Psoas muscle (tissue), 7 donors: ENCODE measurements at regions not wholly inside any gene's neighbourhood (a gene's known extent, or its start where the extent isn't known, plus 50 kb on each side); places are given as distances from the start of the nearest gene placed in this dataset.

Source experiments
- ATAC-seq, 4 donors: fragments of 200-7000 bp; cut with Tn5 transposase; one replicate each; pipeline ENCODE4 v1.9.1; 2020; ENCODE audit warnings: moderate library complexity in 3 of 4, mild to moderate bottlenecking in 2 of 4
- DNase-seq, 2 donors: peaks; one replicate each; pipeline ENCODE4 v3.0.0-alpha.2; 2020
- H3K27ac ChIP-seq: fragments of 200-600 bp; one replicate; pipeline ENCODE4 v1.8.0; 2022
- H3K27me3 ChIP-seq, 3 donors: fragments of 200-600 bp in 1 of 3; one replicate each; pipeline versions ENCODE4 v1.6.1 to v1.8.0; 2013 to 2022; ENCODE audit warnings: low read length in 2 of 3, mild to moderate bottlenecking in 2 of 3, moderate library complexity in 1 of 3; ENCODE audit not compliant: insufficient read depth in 3 of 3
- H3K36me3 ChIP-seq, 2 donors: fragments of 200-600 bp in 1 of 2; one replicate each; pipeline versions ENCODE4 v1.6.1 to v1.8.0; 2013 to 2022; ENCODE audit warnings: low read depth in 1 of 2, mild to moderate bottlenecking in 1 of 2, moderate library complexity in 1 of 2; ENCODE audit not compliant: insufficient read depth in 1 of 2
- H3K4me1 ChIP-seq: fragments of 200-600 bp; one replicate; pipeline ENCODE4 v1.8.0; 2022
- H3K4me3 ChIP-seq: fragments of 200-600 bp; one replicate; pipeline ENCODE4 v1.8.0; 2022; ENCODE audit warnings: mild to moderate bottlenecking
- H3K9me3 ChIP-seq: fragments of 200-600 bp; one replicate; pipeline ENCODE4 v1.8.0; 2022
- WGBS, 3 donors: extraction: QIAGEN DNeasy Blood & Tissue Kit; methylation state at CpG; one replicate each; pipeline versions ENCODE4 v1.1.6 to v1.1.7; 2013; 5-methylcytosine and 5-hydroxymethylcytosine counted together
- intact Hi-C, 2 donors: fragments of 100-400 bp; cut with DNase I; formaldehyde crosslinking; loops; one replicate each; pipeline versions ENCODE4 v1.11.0 to v1.14.2; 2022
- TF ChIP-seq, protein P1 (sequence below): fragments of 200-600 bp; IDR thresholded peaks from one replicate; pipeline ENCODE4 v1.8.0; 2022; ENCODE audit warnings: antibody characterized with exemption
- donor health status: healthy with polysubstance abuse.
- donor health status: DM: no; HTN: no; CAD: no; lungs with moderate emphysema.
- donor health status: Bipolar disorder and iron deficiency.
- donor health status: healthy.
- donor health status: DM: yes; HTN: yes; CAD: no.
- donor health status: DM: no; HTN: no; CAD: no.
- donor health status: DM: yes; HTN: yes; CAD: no.

DNA sequence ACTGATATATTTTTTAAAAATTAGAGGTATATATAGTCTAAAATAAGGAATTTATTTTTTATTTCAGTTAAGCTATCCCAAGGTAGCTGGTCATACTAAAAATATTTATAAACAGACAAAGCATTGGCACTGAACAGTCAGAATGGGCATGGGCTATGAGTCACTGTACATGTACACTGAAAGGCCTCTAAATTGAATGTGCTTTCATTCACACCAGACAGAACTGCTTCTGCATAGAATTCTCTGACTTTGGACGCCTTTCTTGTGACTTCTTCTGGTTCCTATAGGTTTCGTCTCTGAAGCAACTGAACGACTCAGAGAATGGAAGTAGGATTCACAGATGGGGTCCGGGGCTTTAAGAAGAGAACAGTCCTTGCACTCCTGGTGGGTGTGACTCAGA is 394.8 kb upstream of the MEF2C start:
- H3K9me3 ChIP-seq = no peaks in the 10 kb centered on the region
- TF ChIP-seq, protein P1, sequence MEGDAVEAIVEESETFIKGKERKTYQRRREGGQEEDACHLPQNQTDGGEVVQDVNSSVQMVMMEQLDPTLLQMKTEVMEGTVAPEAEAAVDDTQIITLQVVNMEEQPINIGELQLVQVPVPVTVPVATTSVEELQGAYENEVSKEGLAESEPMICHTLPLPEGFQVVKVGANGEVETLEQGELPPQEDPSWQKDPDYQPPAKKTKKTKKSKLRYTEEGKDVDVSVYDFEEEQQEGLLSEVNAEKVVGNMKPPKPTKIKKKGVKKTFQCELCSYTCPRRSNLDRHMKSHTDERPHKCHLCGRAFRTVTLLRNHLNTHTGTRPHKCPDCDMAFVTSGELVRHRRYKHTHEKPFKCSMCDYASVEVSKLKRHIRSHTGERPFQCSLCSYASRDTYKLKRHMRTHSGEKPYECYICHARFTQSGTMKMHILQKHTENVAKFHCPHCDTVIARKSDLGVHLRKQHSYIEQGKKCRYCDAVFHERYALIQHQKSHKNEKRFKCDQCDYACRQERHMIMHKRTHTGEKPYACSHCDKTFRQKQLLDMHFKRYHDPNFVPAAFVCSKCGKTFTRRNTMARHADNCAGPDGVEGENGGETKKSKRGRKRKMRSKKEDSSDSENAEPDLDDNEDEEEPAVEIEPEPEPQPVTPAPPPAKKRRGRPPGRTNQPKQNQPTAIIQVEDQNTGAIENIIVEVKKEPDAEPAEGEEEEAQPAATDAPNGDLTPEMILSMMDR = no peak
- intact Hi-C loops = no loop called here
- WGBS, 3 donors = 92 to 96% (median 94%) methylated on average over 4 of the region's 4 CpGs
- H3K4me1 ChIP-seq = peaks cover 32% of the 10 kb centered on the region
- no peaks in the 10 kb centered on the region for H3K36me3 ChIP-seq
- no peak overlapping the region for H3K27ac ChIP-seq
- no peak overlapping the region for H3K4me3 ChIP-seq
- H3K27me3 ChIP-seq = no peaks in the 10 kb centered on the region
- DNase-seq (no peak), ATAC-seq (peak in 3 of 4 donors; percentile 33 to 55 (median 43))

DNA sequence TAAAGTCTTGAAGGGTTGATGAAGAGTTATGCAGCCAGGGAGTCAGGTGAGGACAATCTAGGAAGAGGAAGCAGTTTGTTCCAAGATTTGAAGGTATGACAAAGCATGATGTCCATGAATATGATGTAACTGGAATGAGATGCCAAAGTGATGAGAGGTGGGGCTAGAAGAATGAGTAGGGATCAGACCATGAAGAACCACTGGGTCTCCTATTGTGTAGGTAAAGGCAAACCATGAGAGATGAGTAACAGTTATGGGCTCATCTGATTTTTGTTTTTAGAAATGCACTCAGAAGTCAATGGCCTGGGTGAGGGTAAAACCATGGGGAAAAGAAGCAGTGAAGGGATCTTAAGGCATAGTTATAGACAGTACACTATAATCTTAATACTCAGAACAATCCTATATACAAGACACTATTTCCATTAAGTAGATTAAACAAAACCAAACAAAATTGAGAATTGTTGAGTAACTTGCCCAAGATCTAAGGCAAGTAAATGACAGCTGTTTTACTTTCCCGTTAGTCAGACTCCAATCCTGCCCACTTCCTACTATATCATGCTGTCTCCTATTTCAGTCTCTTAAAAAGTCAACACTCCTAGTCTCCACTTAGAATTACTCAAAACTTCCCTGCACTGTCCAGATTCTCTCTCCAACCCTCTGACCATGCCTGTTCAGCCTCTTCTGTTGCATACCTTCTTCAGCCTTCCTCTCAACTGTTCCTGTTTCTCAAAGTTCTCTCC is 393.8 kb upstream of the MEF2C start:
- DNase-seq = no peak
- Histone ChIP-seq H3K27me3 (no peaks in the 10 kb centered on the region), H3K9me3 (no peaks in the 10 kb centered on the region), H3K36me3 (no peaks in the 10 kb centered on the region), H3K27ac (peak overlapping the region; percentile 15), H3K4me3 (no peak overlapping the region), H3K4me1 (peaks cover 26% of the 10 kb centered on the region)
- intact Hi-C loops = no loop called here
- peak in 2 of 4 donors; percentile 39 to 47 for ATAC-seq
- TF ChIP-seq, protein P1 = no peak
- 33 to 74% (median 36%) methylated on average over 1 of the region's 1 CpG for WGBS, 3 donors

DNA sequence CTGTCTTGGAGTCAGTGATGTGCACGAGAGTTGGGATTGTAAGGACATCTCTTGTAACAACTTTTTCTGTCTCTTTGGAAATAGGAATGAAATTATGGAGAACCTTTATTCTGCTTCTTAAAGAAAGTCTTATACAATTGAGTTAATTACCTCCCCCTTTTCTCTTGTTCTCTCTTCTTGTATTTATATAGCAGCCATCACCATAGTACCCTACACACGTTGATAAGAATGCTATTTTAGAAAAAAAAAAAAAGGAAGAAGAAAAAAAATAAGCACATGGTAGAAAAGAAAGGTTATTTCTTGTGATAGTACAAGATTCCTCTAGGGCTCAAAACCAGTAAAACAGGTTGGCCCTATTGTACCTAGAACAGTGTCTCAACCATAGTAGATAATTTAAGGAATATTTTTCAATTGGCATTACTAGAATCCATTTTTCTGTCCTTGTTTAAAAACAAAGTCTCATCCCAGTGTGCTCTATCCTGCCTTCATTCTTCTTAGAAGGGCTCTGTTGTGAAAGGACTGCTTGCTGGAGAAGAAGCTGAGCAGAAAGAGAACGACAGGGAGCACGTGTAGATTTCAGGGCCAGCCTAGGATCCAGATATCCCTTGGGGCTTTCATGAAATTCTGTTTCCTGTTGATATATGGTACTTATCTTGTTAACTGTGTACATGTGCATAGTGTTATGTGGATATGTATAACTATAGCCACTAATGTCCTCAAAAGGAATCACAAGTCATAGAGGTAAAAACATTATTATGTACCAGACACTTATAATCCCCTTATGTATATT is 392.3 kb upstream of the MEF2C start:
- TF ChIP-seq, protein P1 = no peak
- intact Hi-C loops = no loop called here
- H3K27ac ChIP-seq = no peak overlapping the region
- H3K4me1 ChIP-seq = peaks cover 21% of the 10 kb centered on the region
- DNase-seq (no peak), ATAC-seq (no peak)
- H3K9me3 ChIP-seq = no peaks in the 10 kb centered on the region
- 73 to 77% (median 74%) methylated on average over 4 of the region's 4 CpGs for WGBS, 3 donors
- H3K36me3 ChIP-seq = no peaks in the 10 kb centered on the region
- H3K4me3 ChIP-seq = no peak overlapping the region
- no peaks in the 10 kb centered on the region for H3K27me3 ChIP-seq

DNA sequence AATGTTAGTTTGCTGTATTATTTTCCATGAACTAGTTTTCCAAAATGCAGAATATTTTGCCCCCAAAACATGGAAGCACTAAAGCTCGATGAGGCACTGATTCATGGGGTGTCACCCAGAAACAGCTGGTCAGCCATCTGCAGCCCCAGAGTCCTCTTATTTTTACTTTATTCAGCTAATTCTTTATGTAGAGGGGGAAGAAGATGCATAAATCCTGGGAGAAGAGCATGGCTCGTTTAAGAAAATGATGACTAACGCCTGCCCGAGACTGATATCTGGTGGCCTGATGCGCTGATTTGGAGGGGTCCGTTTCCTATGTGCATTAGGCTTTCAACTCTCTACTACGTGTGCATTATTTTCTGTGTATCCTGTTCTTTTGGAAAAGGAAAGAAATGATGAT is 390.3 kb upstream of the MEF2C start:
- ATAC-seq = no peak
- WGBS, 3 donors = 77 to 79% (median 78%) methylated on average over 7 of the region's 7 CpGs
- Histone ChIP-seq H3K4me3 (no peak overlapping the region), H3K4me1 (peaks cover 21% of the 10 kb centered on the region), H3K27ac (no peak overlapping the region), H3K27me3 (no peaks in the 10 kb centered on the region), H3K36me3 (no peaks in the 10 kb centered on the region), H3K9me3 (no peaks in the 10 kb centered on the region)
- intact Hi-C loops = no loop called here
- TF ChIP-seq, protein P1 = no peak
- no peak for DNase-seq
